ACHN (cell line): ENCODE measurements at regions not wholly inside any gene's neighbourhood (a gene's known extent, or its start where the extent isn't known, plus 50 kb on each side); places are given as distances from the start of the nearest gene placed in this dataset.
A peak's percentile ranks its signal among the peaks of the same experiment; 100 is the strongest.

ENCODE experiments used
- DNase-seq: peaks from one replicate; pipeline ENCODE4 v3.0.0-alpha.2; 2015
- in situ Hi-C: cut with HindIII; loops from 2 replicates; pipeline ENCODE4 v1.10.0; 2017; ENCODE audit warnings: low sequenced_read_pairs, low pct_ligation_motif_present, low pct_unique_long_range_greater_than_20kb

- in situ Hi-C loops, result no loop called here
- DNase-seq, result no peak
Measured at GRCh38 chr4:157837071-157837703, 335.6 kb downstream of the GASK1B start.

- DNase-seq, result no peak
- in situ Hi-C loops, result no loop called here
Measured at GRCh38 chr4:157832596-157832995, 340.2 kb downstream of the GASK1B start.

- no peak for DNase-seq
- in situ Hi-C loops, result no loop called here
Measured at GRCh38 chr4:157824021-157824420, 348.8 kb downstream of the GASK1B start.

- DNase-seq, result no peak
- in situ Hi-C loops, result no loop called here
Measured at GRCh38 chr4:157821814-157822213, 351.0 kb downstream of the GASK1B start.

GRCh38 chr4:157819693-157820464, 352.9 kb downstream of the GASK1B start:
- in situ Hi-C loops, result no loop called here
- no peak for DNase-seq

- in situ Hi-C loops, result no loop called here
Measured at GRCh38 chr4:157818946-157819692, 353.7 kb downstream of the GASK1B start.

GRCh38 chr4:157810137-157810774, 362.6 kb downstream of the GASK1B start:
- no peak for DNase-seq
- in situ Hi-C loops, result no loop called here

More at GRCh38 chr4:157818946-157819692, 353.7 kb downstream of the GASK1B start:
- DNase-seq, result no peak

GRCh38 chr4:157808796-157809383, 363.9 kb downstream of the GASK1B start:
- no peak for DNase-seq

GRCh38 chr4:157806184-157806583, 366.6 kb downstream of the GASK1B start:
- no peak for DNase-seq
- in situ Hi-C loops, result no loop called here

More at GRCh38 chr4:157808796-157809383, 363.9 kb downstream of the GASK1B start:
- in situ Hi-C loops, result no loop called here

GRCh38 chr4:157804986-157805385, 367.8 kb downstream of the GASK1B start:
- peak; percentile 14 for DNase-seq
- in situ Hi-C loops, result no loop called here

- in situ Hi-C loops, result no loop called here
- no peak for DNase-seq
Measured at GRCh38 chr4:157803845-157804521, 368.8 kb downstream of the GASK1B start.

- DNase-seq, result no peak
- in situ Hi-C loops, result no loop called here
Measured at GRCh38 chr4:157803421-157803820, 369.4 kb downstream of the GASK1B start.

GRCh38 chr4:157795495-157795894, 377.3 kb downstream of the GASK1B start:
- in situ Hi-C loops, result no loop called here
- no peak for DNase-seq

- no peak for DNase-seq
- in situ Hi-C loops, result no loop called here
Measured at GRCh38 chr4:157792716-157793115, 380.1 kb downstream of the GASK1B start.

GRCh38 chr4:157791236-157791635, 381.6 kb downstream of the GASK1B start:
- in situ Hi-C loops, result no loop called here

GRCh38 chr4:157787618-157788017, 385.2 kb downstream of the GASK1B start:
- no peak for DNase-seq
- in situ Hi-C loops, result no loop called here

More at GRCh38 chr4:157791236-157791635, 381.6 kb downstream of the GASK1B start:
- DNase-seq, result no peak

GRCh38 chr4:157781361-157781760, 391.5 kb downstream of the GASK1B start:
- DNase-seq, result no peak
- in situ Hi-C loops, result no loop called here

- DNase-seq, result no peak
- in situ Hi-C loops, result no loop called here
Measured at GRCh38 chr4:157779081-157779480, 393.7 kb downstream of the GASK1B start.
